8988T (cell line): ENCODE measurements at regions not wholly inside any gene's neighbourhood (a gene's known extent, or its start where the extent isn't known, plus 50 kb on each side); places are given as distances from the start of the nearest gene placed in this dataset.

Experiments used
- DNase-seq: peaks from one replicate; pipeline ENCODE4 v3.0.0; 2011

DNA sequence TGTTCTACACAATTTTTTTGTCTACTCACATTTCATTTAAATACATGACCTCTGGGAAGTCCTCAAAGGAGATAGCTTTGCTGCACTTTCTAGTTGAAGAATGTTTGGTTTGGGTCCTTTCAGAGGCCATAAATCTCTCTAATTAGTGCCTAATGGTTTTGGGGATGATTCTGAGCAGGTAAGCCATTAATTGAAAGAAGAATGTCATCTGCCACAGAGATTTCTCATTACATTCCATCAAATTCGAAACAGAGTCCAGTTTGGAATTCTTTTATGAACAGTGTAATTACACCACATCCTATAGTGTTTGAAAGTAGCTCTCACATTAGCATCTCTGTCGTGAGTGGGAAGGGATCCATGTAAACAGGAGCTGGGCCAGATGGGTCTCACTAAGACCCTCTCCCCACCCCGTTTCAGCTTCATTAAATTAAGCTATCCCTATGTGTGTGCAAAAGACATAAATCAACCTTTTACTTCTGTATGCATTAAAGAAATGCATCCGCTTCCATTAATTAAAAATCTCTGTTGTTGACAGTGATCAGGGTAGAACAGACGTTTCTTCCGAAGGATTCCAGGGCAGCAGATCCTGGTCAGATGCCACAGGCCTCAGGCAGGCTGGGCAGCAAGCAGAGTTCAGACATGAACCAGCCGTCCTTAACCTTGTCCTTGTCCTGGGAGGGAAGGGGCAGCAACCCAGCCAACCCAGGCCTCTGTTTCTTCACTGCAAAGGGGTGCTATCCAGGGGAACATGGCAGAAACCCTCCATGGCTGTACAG, 99.8 kb upstream of the MAP1B start:
- DNase-seq: no peak

DNA sequence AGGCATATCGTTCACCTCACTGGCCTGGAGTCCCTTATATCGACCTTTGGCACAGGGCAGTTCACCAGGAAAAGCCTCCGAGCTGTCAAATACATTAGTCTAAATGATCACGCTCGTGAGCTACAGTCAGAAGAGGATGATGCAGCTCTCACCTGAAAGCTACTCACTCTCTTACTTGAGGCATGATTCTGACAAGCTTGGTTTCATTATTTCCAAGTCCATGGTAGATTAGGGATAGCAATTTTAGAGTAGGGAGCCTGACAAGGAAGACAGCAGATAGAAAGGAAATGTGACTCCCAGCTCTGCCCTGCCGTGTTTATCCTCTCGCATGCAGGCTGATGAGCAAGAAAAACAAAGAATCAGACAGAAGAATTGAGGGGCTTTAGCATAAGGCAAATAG, 98.0 kb upstream of the MAP1B start:
- no peak for DNase-seq

DNA sequence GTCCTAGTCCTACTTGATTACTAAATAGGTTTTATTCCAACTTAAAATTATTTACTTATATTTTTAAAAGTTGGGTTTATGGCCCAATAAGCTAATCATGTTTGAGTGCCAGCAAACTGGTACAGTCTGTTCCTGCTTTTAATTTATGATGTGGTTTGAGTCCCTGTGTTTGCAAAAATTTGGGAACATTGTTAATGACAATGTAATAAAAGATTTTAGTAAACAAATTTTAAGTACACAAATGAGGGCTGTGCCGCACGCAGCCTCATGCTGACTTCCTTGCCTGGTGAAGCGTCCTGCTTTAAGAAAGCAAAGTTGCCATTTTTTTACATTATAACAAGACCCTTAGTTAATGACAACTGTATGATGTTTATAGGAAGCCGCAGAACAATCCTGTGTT, 96.8 kb upstream of the MAP1B start:
- no peak for DNase-seq

DNA sequence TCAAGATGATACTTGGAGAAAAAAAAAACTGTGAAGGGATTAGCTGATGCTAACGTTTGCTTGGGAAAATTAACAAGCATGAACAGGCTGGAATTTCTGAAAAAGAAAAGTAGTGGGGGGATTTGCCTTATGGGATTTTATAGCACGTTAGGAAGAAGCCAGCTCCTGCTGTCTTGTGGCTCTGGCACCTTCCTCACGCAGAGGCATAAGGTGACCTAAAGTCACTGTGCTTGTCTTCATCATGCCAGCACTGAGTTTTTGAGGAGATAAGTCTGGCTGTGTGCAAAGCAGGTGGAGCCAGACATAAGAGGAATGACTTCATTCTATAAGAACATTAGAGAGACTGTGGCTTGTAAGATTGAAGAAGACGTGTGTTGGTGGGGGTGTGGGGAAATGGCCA, 94.4 kb upstream of the MAP1B start:
- no peak for DNase-seq

DNA sequence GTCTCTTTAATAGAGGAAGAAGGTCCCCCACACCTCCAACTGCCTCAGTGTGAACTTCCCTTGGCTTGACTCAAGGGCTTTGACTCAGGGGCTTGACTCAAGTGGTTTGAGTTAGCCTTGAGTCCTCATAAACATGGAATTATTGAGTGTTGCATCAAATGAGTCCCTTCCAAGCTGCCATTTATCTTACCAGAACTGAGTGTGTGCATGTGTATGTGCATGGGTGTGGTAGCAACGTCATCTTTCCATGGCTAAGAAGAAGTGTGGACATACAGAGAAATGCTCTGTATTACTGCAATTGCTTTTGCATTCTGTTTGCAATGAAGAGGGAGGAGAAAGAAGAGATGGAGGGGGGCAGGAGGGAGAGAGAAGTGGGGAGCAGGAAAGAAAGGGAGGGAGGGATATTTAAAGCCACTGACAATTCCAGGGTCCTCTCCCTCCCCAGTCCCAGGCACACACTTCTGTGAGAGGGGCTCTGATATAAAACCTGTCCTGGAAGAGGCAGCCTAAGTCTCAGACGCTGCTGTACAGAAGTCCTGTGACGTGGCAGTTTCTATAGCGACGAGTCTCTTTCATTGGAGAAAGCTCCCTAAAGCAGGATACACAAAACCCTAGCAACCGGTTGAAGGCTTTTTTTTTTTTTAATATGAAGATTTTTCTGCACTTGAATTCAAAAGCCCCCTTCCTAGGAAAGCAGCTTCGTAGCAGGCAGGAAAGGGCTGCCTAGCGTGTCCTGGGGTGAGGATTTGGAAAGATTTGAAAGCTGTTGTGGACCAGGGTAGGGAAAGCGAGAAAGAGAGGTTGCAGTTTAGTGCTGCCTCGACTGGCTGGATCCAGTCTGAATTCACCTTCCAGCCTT, 93.3 kb upstream of the MAP1B start:
- DNase-seq: no peak

DNA sequence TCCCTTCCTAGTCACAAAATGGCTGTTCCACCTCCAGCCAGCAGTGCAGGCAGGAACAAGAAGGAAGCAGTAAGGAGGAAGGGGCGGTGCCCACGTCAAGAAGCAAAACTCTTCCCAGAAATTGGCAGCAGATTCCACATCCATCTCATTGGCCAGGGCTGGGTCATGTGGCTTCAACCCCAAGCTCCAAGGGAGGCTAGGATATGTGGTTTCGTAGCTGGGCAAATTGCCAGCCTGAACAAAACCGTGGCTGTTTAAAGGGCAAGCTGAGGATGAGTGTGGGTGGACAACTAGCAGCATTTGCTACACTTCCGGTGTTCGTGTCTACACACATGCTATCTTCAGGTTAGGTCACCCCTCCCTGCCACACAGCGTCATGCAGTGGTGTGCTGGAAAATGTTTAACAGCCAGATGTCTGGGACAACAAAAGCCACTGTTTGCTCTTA, 92.1 kb upstream of the MAP1B start:
- DNase-seq: no peak

DNA sequence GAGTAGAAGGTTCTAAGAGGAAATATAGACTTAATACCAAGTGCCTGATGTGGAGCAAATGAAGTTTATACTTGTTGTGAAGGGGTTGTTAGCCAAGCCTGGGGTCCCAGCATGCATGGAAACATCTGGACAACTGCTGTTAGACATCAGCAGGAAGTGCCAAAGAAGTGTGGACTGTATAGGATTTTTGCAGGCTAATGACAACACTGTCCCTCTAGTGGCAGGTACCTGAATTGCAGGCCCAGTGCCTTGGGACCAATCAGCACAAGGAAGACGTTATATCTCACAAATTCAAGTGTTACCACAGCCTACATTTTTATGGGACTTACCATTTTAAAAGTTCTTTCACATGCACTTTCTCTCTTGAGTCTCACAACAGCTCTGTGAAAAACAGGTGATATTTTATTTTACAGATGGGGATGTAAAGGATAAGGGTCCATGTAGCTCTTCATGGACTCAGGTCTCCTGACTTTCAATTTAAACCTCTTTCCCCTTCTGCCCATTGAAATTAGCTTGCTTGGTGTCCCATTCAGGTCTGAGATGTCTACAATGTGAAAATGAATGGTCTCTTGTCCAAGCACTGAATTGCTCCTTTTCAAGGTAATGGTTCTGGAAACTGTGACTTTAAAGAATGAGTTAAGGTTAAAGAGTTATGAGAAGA, 89.0 kb upstream of the MAP1B start:
- DNase-seq: peak; percentile 38

DNA sequence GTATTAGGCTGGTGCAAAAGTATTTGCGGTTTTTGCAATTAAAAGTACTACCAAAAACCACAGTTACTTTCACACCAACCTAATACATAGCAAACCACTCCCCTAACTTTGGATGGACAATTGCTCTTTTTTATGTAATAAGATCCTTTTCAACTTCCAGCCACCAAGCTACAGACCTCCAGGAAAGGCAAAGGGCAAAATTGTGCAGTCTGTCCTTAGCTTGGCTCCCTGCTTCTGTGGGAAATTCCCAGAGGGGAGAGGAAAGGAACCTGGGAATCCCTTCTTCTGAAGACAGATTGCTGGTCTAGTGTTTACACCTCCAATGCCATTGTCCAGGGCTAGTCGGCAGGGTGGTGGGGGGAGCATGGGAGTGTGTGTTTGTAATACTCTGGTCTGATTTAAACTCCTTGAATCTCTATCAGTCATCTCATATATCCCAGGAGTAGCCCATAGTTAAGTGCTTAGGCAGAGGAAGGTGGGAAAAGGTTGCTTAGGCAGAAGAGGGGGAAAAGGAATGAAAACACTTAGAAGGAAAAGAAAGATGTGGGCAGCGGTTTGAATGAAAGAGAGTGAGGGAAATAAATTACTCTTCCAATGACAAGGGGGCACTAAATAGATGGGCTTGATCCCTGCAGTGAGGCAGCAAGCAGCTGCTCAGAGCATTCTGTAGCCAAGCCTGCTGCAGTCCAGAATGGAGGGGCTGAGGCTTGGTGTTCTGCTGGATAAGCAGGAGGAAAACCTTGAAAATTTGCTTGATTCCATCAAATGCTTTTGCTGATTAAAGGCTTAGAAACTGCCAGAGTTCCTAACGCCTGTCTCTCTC, 86.9 kb upstream of the MAP1B start:
- no peak for DNase-seq

DNA sequence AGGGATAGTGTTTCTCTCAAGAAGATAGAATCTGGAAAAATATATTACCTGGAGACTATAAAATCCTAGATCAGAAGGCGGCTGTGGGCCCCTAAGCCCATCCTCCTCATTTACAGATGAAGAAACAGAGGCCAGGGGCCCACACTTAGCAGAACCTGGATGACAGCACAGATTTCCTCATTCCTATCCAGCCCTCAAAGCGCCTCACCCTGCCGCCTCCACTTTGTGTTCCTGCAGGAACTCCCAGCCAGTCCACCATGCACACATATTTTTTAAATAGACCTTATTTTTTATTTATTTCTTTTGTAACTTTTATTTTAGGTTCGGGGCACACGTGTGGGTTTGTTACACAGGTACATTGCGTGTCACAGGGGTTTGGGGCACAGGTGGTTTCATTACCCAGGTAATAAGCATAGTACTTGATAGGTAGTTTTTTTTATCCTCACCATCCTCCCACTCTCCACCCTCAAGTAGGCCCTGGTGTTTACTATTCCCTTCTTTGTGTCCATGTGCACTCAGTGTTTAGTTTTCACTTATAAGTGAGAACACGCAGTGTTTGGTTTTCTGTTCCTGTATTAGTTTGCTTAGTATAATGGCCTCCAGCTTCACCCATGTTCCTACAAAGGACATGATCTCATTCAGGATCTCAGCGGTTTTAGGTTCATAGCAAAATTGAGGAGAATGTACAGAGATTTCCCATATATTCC, 85.5 kb upstream of the MAP1B start:
- no peak for DNase-seq

DNA sequence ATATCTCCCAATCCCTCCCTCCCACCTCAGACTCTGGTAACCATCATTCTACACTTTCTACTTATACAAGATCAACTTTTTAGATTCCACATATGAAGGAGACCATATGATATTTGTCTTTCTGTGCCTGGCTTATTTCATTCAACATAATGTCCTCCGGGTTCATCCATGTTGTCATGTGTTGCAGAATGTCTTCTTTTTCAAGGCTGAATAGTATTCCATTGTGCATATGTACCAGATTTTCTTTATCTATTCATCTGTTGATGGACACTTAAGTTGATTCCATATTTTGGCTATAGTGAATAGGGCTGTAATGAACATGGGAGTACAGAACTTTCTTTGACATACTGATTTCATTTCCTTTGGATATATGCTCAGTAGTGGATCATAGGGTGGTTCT, 78.9 kb upstream of the MAP1B start:
- DNase-seq: no peak

DNA sequence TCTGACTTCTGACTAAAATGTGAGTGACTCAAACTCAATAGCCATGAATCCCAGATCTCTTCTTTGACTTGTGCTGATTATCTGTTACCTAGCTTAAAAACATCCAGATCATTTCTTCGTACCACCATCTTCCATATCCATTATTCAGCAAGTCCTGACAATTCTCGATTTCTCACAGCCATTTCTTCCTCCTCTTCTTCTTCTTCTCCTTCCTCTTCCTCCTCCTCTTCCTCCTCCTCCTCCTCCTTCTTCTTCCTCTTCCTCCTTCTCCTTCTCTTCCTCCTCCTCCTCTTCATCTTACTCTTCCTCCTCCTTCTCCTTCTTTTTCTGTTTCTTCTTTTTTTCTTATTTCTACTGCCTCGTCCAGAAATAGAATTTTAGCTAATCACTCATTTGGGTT, 77.0 kb upstream of the MAP1B start:
- no peak for DNase-seq

DNA sequence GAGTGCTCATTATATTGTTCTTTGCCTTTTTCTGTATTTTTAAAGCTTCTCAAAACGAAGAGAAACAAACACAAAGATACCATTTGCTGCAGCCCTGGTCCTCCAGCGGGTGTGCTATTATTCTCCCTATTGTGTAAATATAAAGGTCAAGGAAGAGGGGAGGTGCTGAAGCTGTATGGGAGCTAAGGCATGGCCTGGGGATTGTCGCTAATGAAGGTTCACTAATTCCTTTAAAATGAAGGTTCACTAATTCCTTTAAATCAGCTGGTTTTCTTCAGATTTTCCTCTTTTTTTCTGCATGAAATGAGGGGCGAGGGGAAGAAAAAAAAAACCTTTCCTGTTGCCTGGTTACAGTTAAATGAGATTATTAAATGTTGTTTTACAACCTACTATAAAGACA, 74.5 kb upstream of the MAP1B start:
- no peak for DNase-seq

DNA sequence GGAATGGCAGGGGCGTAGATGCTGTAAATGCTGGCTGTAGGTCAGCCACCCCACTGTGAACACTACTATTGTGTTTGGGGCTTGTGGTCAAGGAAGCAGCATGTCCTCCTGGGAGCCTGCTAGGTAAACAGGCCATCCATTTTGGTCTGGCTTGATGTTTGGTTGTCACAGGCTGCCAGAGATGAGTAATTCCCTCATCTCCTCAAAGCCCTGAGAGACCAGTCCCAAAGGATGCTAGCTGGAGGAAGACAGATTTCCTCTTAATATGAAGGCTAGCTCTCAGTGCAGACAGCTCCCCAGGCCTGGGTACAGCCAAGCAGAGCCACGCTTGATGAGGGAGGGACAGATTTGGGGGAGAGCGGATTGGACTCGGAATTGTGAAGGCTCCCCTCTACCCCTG, 72.5 kb upstream of the MAP1B start:
- DNase-seq: no peak

DNA sequence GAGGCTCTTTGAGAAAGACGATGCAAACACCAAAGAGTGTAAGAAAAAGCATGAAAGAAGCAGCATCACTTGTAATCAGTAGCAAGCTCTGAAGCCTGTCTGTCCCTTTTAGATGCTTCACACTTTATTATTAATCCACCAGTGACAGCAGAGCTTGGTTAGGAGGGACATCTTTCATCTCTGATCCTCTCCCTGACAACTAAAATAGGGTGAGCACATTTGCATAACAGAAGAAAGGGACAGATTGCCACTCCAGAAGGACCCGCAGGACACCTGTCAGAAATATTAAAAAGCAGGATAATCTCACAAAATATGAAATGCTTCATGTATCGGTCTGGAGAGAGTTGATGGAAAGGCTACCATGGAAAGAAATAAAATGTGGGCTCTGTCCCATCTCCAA, 71.4 kb upstream of the MAP1B start:
- DNase-seq: no peak

DNA sequence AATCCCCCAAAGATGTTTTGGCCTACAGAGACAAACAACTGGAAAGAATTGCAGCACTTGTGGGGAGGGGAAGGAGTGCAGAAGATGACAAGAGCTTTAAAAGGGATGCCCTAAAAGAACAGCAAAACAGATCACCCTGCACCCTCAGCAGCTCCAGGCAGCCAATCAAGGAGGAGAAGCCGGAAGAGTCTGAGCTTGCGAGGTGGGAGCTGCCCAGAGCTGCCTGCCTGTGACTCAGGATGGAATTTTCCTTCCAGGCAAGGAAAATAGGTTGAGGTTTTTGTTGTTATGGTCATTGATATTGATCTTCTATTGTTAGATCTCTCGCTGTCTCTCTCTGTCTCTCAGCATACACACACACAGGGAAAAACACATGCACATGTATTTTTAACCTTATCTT, 70.3 kb upstream of the MAP1B start:
- no peak for DNase-seq

DNA sequence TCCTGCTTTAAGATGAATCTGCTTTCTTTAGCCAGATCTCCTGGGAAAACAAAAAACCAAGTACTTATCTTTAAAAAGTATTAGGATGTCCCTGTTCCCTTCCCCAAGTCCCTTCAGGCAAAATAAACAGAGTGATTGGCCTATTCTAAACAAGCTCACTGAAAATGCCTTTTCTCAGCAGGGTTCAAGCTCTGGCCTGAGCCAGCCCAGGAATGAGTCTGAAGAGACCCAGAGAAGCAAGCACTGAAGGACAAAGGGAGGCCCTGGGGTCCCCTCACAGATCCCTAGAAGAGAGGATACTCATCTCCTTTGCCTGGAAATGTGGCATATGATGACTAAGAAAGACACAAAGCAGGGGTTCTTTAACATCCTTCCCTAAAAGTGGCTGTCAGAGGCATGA, 66.8 kb upstream of the MAP1B start:
- no peak for DNase-seq

DNA sequence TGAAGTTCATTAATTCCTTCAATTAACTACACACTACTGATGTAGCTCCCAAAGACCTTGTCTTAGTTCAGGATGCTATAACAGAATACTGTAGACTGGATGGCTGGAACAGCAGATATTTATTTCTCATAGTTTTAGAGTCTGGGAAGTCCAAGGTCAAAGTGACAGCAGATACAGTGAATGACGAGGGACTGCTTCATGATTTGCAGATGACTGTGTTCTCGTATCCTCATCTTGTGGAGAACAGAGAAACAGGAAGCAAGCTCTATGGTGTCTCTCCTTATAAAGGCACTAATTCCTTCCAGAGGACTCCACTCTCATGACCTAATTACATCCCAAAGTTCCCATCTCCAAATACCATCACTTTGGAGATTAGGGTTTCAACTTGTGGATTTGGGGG, 65.6 kb upstream of the MAP1B start:
- no peak for DNase-seq

DNA sequence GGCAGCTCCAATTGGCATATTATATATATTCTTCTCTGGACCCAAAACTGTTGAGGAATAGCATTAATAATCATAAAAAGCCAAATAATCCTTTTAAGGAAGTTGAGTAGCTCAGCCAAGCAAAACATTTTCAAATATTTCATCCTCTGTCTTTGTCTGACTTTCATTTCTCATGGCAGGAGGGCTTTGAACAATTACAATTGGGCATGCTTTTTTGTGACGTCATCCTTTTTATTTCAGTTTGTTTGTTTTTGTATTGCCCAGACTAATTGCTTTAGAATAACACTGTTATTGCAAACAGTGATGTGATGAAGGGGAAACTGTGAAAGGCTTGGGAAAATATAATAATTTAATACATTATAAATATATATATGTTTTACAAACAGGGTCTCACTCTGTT, 65.2 kb upstream of the MAP1B start:
- DNase-seq: no peak

DNA sequence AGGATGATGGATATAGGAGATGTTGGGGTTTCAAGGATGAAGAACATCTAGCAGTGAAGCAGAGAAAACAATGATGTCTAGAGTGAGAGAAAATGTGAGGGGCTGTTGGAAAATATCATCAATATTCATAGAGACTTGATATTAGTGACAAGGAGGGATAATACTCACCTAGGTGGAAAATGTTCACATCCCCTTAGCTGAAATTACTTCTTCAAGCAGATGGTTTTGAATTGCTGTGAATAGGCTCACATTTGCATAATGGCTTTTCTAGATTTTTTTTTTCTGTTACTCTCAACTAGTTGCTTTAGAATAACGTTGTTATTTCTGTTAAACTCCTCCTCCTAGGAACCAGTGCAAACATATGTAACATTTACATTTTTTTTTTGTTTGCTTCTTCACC, 61.6 kb upstream of the MAP1B start:
- no peak for DNase-seq

DNA sequence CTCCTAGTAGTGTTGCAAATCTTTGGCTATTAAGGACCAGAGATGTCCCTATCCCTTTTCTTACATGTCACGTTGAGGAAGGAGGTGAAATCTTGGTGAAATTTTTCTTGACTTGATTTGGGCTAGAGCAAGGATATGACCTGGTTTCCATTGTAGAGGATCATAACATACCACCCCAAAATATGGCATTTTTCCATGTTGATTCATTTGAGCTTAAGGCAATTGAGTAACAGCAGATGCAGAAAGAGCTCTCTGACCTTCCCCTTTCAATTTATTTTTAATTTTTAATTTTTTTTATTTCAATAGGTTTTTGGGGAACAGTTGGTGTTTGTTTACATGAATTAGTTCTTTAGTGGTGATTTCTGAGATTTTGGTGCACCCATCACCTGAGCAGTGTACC, 61.2 kb upstream of the MAP1B start:
- DNase-seq: no peak

DNA sequence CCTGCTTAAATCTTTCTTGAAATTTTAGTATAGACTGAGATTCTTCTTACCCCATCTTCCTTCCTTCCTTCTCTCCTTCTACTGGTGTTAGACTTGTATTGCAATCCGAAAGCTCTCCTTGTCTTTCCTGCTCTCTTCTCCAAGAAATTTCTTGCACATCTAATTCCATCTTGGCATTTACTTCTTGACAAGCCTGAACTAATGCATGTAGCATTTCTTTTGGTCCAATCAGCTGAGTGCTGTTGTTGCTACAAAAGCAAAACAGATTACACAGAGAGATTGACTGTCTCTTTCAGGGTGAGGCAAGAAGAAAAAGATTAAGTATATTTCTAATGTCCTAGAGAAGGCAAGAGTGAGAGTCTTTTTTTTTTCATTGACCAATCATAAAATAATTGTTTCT, 51.6 kb upstream of the MAP1B start:
- no peak for DNase-seq
